D341Med (cell line): ENCODE measurements at regions not wholly inside any gene's neighbourhood (a gene's known extent, or its start where the extent isn't known, plus 50 kb on each side); places are given as distances from the start of the nearest gene placed in this dataset.

ENCODE experiments used
- DNase-seq: peaks from one replicate; pipeline ENCODE4 v3.0.0; 2012; ENCODE audit warnings: low spot score

- DNase-seq = no peak
These were observed 1336.0 kb upstream of the CDH8 start for GRCh38 chr16:63372283-63372682.

- no peak for DNase-seq
These were observed 1329.5 kb upstream of the CDH8 start for GRCh38 chr16:63365649-63366304.

DNA sequence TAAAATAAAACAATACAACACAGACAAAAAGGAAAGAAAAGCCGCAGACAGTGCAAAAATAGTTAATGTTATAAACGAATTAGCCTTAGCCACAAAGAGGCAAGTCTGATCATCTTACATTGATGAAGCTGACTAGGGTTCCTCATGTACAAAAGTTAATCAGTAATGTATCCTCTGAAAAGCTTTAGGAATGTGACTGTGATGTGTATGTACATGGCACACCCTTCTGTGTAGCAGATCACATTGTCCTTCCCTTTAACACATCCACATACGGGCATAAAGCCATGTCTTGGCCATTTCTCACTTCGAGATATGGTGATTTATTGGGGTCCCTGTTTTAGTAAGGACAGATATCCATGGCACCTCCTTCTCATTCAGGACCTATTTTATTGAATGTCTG lies 1327.5 kb upstream of the CDH8 start:
- no peak for DNase-seq

GRCh38 chr16:63361032-63361624 lies 1324.9 kb upstream of the CDH8 start:
- peak; percentile 41 for DNase-seq

GRCh38 chr16:63349961-63350360 lies 1313.7 kb upstream of the CDH8 start:
- DNase-seq = no peak

DNA sequence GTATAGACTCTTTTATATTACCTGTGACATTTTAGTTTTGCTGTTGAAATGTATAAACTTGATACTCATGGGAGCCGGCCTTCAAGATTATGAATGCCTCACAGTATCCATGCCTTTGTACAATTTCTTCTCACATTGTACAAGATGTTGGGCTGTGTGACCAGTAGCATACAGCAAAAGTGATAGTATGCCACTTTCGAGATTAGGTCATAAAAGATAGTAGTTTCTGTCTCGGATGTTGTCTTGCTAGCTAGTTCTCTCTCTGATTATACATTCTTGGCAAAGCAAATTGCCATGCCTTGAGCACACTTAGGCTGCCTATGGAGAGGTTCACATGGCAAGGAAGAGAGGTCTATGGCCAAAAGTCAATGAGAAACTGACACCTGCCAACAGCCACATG lies 1309.8 kb upstream of the CDH8 start:
- no peak for DNase-seq

DNA sequence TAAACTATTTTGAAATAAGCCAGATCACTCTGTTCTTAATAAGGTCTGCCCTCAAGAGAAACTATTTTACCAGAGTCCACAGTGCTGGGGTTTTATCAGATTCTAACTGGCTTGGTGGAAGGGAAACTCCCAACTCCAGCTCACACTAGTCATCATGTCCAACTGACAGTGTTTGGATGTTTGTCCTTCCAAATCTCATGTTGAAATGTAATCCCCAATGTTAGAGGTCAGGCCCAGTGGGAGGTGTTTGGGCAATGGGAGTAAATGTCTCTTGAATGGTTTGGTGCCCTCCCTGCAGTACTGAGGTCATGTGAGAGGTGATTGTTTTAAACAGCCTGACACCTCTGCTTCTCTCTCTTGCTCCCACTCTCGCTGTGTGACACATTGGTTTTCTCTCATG lies 1301.0 kb upstream of the CDH8 start:
- DNase-seq = no peak

DNA sequence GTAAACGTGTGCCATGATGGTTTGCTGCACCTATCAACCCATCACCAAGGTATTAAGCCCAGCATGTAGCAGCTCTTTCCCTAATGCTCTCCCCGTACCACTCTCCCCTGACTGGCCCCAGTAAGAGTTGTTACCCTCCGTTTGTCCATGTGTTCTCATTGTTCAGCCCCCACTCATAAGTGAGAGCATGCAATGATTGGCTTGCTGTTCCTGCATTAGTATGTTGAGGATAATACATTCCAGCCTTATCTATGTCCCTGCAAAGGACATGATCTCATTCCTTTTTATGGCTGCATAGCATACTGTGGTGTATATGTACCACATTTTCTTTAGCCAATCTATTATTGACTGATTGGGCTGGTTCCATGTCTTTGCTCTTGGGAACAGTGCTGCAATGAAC lies 1294.9 kb upstream of the CDH8 start:
- no peak for DNase-seq

GRCh38 chr16:63326736-63327339 lies 1290.6 kb upstream of the CDH8 start:
- DNase-seq = no peak

- DNase-seq = no peak
These were observed 1287.8 kb upstream of the CDH8 start for GRCh38 chr16:63323722-63324705.

DNA sequence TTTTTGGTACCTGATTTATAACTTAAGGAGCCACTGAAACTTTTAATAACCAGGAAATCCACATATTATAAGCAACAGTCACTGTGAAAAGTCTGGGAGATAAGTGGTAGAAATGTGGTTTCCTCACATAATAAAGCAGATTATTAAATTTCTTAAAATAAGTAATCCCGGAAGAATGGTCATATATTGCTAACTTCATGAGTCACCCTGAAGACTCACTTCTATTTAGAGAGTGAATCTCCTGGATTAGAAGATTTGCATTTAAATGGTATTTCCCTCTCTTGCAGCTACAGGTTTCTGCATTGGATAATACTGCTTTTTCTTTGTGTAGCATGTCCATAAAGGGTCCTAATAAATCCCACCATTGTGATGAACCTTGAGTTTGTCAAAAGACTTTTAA lies 1286.8 kb upstream of the CDH8 start:
- DNase-seq = no peak

- DNase-seq = no peak
These were observed 1279.0 kb upstream of the CDH8 start for GRCh38 chr16:63315229-63315628.

GRCh38 chr16:63312346-63312745 lies 1276.1 kb upstream of the CDH8 start:
- DNase-seq = no peak

DNA sequence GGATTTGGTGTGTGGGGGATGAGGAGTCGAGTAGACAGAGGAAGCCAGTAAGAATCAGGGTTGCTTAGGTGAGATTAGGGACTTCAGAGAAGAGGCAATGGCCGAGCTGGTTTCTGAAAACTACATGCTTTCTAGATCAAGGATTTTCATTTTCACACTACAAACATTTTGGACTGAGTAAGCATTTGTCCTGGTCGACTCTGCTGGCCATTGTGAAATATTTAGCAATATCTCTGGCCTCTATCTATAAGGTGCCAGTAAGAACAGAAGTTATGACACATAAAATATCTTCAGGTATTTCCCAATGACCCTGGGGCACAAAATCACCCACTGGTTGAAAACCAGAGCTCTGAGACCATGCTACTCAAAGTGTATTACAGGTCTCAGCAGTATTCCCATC lies 1275.1 kb upstream of the CDH8 start:
- no peak for DNase-seq

- DNase-seq = no peak
These were observed 1266.6 kb upstream of the CDH8 start for GRCh38 chr16:63302811-63303210.

DNA sequence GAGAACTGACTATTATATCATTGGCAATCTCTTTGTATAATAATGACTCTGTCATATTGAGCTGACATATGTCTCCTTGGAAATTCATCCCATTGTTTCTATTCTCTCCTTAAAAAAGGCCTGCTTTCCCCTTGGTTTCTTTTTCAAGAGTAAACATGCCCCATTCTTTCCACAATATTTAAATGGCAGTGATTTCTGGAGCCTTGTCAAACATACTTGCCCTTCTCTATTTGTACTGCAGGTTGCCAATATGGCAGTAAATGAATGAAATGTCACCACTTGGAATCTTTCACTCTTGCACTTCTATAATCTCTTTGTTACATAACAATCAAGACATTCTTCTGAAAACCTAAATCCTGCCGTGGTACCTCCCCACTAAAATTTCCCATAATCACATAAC lies 1265.1 kb upstream of the CDH8 start:
- DNase-seq = no peak

DNA sequence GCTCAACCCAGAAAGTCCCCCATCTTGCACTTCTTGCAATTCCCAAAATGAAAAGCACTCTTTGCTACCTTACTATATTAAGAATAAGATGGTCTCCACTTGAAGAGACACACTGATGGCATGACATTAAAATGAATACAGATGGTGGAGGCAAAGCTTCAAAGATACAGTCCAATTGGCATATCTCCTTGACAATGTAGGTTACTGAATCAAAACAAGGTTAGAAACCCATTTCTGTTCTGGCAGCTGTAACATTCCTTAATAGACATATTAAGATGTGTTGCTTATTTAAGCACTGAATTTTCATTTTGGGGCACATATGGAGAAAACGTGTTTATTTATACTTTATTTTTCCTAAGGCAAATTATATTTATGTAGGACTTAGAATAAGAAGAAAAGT lies 1262.8 kb upstream of the CDH8 start:
- DNase-seq = no peak

- no peak for DNase-seq
These were observed 1255.8 kb upstream of the CDH8 start for GRCh38 chr16:63292036-63292435.

- DNase-seq = peak; percentile 63
These were observed 1253.7 kb upstream of the CDH8 start for GRCh38 chr16:63289834-63290460.

GRCh38 chr16:63287401-63287800 lies 1251.2 kb upstream of the CDH8 start:
- no peak for DNase-seq

GRCh38 chr16:63283721-63284120 lies 1247.5 kb upstream of the CDH8 start:
- DNase-seq = no peak

DNA sequence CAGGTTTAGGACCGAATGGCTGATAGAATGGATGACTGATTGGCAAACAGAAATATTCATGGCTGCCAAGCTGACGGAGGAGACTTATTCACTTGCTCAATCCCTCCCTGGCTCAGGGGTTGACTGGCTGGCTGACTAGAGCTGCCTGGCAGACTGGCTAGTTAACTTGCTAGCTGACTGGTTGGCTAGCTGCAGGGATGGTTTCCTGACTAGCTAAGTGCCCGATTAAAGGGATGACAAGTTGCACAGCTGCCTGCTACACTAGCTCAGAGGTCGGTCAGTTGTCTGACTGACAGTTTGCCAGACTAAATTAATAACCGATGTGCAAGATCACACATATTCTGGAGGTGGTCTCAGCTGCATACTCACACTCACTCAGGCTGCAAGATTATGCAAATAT lies 1208.4 kb upstream of the CDH8 start:
- no peak for DNase-seq
